Endodermal cell (in vitro differentiated cells): ENCODE measurements at regions not wholly inside any gene's neighbourhood (a gene's known extent, or its start where the extent isn't known, plus 50 kb on each side); places are given as distances from the start of the nearest gene placed in this dataset.
"Not testable (repeated sequence)": the region's sequence is repeated elsewhere in the genome, so short reads cannot be mapped to it uniquely, and the experiment has no call there.

ENCODE experiments used
- DNase-seq: peaks from one replicate; pipeline ENCODE4 v3.0.0-alpha.2; 2017
- H3K27ac ChIP-seq: 2 replicates; pipeline ENCODE4 v1.5.1; 2013; ENCODE audit warnings: mild to moderate bottlenecking, low read depth, low read length, moderate library complexity
- H3K27me3 ChIP-seq: 2 replicates; pipeline ENCODE4 v1.6.1; 2013; ENCODE audit warnings: mild to moderate bottlenecking, low read length, moderate library complexity; ENCODE audit not compliant: insufficient read depth, control insufficient read depth, poor library complexity, severe bottlenecking
- H3K36me3 ChIP-seq: 2 replicates; pipeline ENCODE4 v1.7.0; 2013; ENCODE audit warnings: mild to moderate bottlenecking, low read length, moderate library complexity; ENCODE audit not compliant: control insufficient read depth, insufficient read depth
- H3K4me1 ChIP-seq: one replicate; pipeline ENCODE4 v1.7.0; 2013; ENCODE audit warnings: low read length; ENCODE audit not compliant: control insufficient read depth, insufficient read depth
- H3K4me3 ChIP-seq: 2 replicates; pipeline ENCODE4 v1.5.1; 2013; ENCODE audit warnings: mild to moderate bottlenecking, low read length, moderate library complexity
- H3K9ac ChIP-seq: 2 replicates; pipeline ENCODE4 v1.6.1; 2013; ENCODE audit warnings: mild to moderate bottlenecking, low read length, moderate library complexity; ENCODE audit not compliant: poor library complexity, severe bottlenecking; ENCODE audit errors: extremely low read depth
- H3K9me3 ChIP-seq: 2 replicates; pipeline ENCODE4 v1.6.1; 2013; ENCODE audit warnings: mild to moderate bottlenecking, low read length, moderate library complexity; ENCODE audit not compliant: control insufficient read depth
- H3K27ac Mint-ChIP-seq: 2 replicates; pipeline ENCODE4 v1.8.0; 2020; ENCODE audit warnings: mixed read lengths
- H3K27me3 Mint-ChIP-seq: 2 replicates; pipeline ENCODE4 v1.8.0; 2021; ENCODE audit warnings: mild to moderate bottlenecking, mixed read lengths; ENCODE audit not compliant: insufficient read depth
- H3K36me3 Mint-ChIP-seq: 2 replicates; pipeline ENCODE4 v1.8.0; 2020; ENCODE audit warnings: low read depth, mixed read lengths
- H3K4me1 Mint-ChIP-seq: 2 replicates; pipeline ENCODE4 v1.8.0; 2020; ENCODE audit warnings: mixed read lengths
- H3K4me3 Mint-ChIP-seq: 2 replicates; pipeline ENCODE4 v1.8.0; 2020; ENCODE audit warnings: mild to moderate bottlenecking, moderate library complexity, mixed read lengths
- H3K9me3 Mint-ChIP-seq: 2 replicates; pipeline ENCODE4 v1.8.0; 2020; ENCODE audit warnings: mild to moderate bottlenecking, mixed read lengths
- WGBS, 2 experiments: methylation state at CpG; one replicate each; pipeline versions ENCODE4 v1.1.5 to v1.1.7; 2013; ENCODE audit warnings: missing lambda C conversion rate in 2 of 2, mixed read lengths in 1 of 2; ENCODE audit not compliant: insufficient coverage in 1 of 2, insufficient read length in 1 of 2; 5-methylcytosine and 5-hydroxymethylcytosine counted together
- TF ChIP-seq, protein P1 (sequence below): fragments of 200-600 bp; sonication (generic); conservative IDR thresholded peaks from 2 replicates; pipeline ENCODE4 v1.5.0; 2021; ENCODE audit warnings: antibody characterized with exemption, mild to moderate bottlenecking

DNA sequence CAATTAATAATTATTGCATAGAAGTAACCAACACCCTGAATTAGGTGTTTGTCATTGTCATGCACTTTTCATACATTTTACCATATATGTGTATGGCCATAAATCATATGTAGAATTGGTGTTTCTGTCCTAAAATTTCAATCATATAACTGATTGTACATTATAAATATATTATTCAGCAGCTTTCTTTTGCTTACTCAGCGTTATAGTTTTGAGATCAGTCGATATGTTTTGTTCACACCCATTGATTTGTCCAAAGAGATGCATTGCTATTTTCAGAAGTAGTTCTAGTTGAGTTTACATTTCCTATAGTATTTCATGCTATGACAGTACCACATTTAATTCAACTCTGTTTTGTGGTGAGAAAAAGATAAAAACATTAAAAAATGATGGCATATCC is 50.5 kb upstream of the PARP4 start:
- H3K4me3 Mint-ChIP-seq = no peak overlapping the region
- Histone ChIP-seq H3K27me3 (no peaks in the 10 kb centered on the region), H3K9ac (no peak overlapping the region), H3K4me1 (no peaks in the 10 kb centered on the region), H3K36me3 (no peaks in the 10 kb centered on the region), H3K27ac (no peak overlapping the region), H3K9me3 (no peaks in the 10 kb centered on the region), H3K4me3 (no peak overlapping the region)
- TF ChIP-seq, protein P1, sequence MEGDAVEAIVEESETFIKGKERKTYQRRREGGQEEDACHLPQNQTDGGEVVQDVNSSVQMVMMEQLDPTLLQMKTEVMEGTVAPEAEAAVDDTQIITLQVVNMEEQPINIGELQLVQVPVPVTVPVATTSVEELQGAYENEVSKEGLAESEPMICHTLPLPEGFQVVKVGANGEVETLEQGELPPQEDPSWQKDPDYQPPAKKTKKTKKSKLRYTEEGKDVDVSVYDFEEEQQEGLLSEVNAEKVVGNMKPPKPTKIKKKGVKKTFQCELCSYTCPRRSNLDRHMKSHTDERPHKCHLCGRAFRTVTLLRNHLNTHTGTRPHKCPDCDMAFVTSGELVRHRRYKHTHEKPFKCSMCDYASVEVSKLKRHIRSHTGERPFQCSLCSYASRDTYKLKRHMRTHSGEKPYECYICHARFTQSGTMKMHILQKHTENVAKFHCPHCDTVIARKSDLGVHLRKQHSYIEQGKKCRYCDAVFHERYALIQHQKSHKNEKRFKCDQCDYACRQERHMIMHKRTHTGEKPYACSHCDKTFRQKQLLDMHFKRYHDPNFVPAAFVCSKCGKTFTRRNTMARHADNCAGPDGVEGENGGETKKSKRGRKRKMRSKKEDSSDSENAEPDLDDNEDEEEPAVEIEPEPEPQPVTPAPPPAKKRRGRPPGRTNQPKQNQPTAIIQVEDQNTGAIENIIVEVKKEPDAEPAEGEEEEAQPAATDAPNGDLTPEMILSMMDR = no peak
- 96 to 100% methylated on average over 2 of the region's 2 CpGs for WGBS, 2 experiments
- H3K27ac Mint-ChIP-seq = no peak overlapping the region
- no peak for DNase-seq
- H3K36me3 Mint-ChIP-seq = no peaks in the 10 kb centered on the region
- H3K27me3 Mint-ChIP-seq = peaks cover 2% of the 10 kb centered on the region
- H3K4me1 Mint-ChIP-seq = no peaks in the 10 kb centered on the region
- peaks cover 6% of the 10 kb centered on the region for H3K9me3 Mint-ChIP-seq

DNA sequence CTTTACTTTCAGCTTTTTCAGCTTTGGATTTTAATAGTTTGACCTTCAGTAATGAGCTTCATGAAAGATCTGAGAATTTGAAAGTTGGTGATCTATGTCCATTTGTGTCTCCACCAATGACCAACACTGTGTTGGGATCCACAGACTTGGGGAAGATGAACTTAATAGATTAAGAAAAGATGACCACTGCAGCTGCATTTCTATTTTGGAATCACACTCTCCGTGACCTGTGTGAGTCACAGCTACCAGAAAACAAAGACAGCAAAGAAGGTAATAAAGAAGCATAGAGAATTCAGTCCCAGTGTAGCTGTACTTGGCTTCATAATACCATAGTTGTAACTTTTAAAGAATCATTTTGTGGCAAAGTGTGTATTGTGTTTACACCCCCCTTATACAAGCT is 51.4 kb upstream of the PARP4 start:
- H3K9ac ChIP-seq, H3K4me3 Mint-ChIP-seq, H3K36me3 Mint-ChIP-seq, H3K9me3 ChIP-seq, H3K27ac ChIP-seq, H3K27ac Mint-ChIP-seq, H3K27me3 ChIP-seq, H3K9me3 Mint-ChIP-seq, H3K4me3 ChIP-seq, H3K27me3 Mint-ChIP-seq, DNase-seq, H3K4me1 Mint-ChIP-seq, H3K36me3 ChIP-seq, H3K4me1 ChIP-seq: not testable (repeated sequence)
- WGBS, 2 experiments = 67% methylated on average over 1 of the region's 1 CpG; no CpG with 5 or more reads in 1 of the 2 experiments

DNA sequence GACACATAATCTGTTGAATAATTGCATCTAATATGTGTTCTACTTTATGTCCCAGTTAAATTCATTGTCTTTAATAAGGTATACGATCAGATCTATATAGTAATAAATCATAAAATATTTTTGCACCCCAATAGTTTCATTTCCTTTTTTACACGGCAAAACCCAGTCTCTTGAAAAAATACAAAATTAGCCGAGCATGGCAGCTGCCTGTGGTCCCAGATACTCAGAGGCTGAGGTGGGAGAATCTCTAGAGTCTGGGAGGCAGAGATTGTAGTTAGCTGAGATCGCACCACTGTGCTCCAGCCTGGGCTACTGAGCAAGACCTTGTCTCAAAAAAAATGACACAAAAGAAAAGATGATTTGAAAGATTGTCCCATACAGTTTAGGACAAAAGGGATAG is 52.3 kb upstream of the PARP4 start:
- Histone ChIP-seq H3K4me1 (no peaks in the 10 kb centered on the region), H3K27ac (no peak overlapping the region), H3K9me3 (no peaks in the 10 kb centered on the region), H3K4me3 (no peak overlapping the region), H3K27me3 (no peaks in the 10 kb centered on the region), H3K36me3 (no peaks in the 10 kb centered on the region), H3K9ac (no peak overlapping the region)
- no peaks in the 10 kb centered on the region for H3K36me3 Mint-ChIP-seq
- H3K27me3 Mint-ChIP-seq = no peaks in the 10 kb centered on the region
- H3K4me1 Mint-ChIP-seq = no peaks in the 10 kb centered on the region
- TF ChIP-seq, protein P1 = no peak
- H3K9me3 Mint-ChIP-seq = peaks cover 5% of the 10 kb centered on the region
- H3K4me3 Mint-ChIP-seq = no peak overlapping the region
- no peak overlapping the region for H3K27ac Mint-ChIP-seq
- no peak for DNase-seq
- 97 to 100% methylated on average over 2 to 3 of the region's 4 CpGs for WGBS, 2 experiments

DNA sequence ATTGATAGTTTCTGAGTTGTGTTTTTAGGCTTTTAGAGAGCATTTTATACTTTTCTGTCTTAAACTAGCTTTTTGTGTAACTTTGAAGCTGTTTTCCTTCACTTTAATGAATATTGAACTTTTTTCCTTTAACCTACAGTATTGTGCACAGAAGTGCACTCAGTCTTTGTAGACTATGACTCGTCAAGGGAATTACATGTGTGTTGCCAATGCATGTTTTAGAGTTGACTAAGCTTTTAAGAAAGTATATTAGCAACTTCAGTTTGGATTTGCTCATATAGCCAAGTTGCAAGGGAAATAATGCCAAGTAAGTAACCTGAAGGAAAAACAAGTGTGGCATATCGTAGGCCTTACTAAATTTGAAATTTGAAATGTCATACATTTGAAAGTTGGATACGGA is 55.0 kb upstream of the PARP4 start:
- H3K4me3 ChIP-seq, H3K4me1 Mint-ChIP-seq, H3K27me3 ChIP-seq, H3K36me3 Mint-ChIP-seq, H3K27ac Mint-ChIP-seq, H3K27ac ChIP-seq, DNase-seq, H3K27me3 Mint-ChIP-seq, H3K4me3 Mint-ChIP-seq, H3K36me3 ChIP-seq, H3K9me3 Mint-ChIP-seq, H3K9ac ChIP-seq, H3K4me1 ChIP-seq, H3K9me3 ChIP-seq: not testable (repeated sequence)
- WGBS, 2 experiments = 81 to 88% methylated on average over 3 of the region's 3 CpGs
